SJCRH30 (cell line): ENCODE measurements at regions not wholly inside any gene's neighbourhood (a gene's known extent, or its start where the extent isn't known, plus 50 kb on each side); places are given as distances from the start of the nearest gene placed in this dataset.
"Not testable (repeated sequence)": the region's sequence is repeated elsewhere in the genome, so short reads cannot be mapped to it uniquely, and the experiment has no call there.

Experiments
- DNase-seq, 2 experiments: peaks; one replicate each; pipeline ENCODE4 v3.0.0-alpha.2; 2015 to 2020
- H3K27ac ChIP-seq: fragments of 250-450 bp; sonication (Bioruptor Pico); 2 replicates; pipeline ENCODE4 v1.5.1; 2020; ENCODE audit warnings: mild to moderate bottlenecking, moderate library complexity
- H3K27me3 ChIP-seq: fragments of 250-450 bp; sonication (Bioruptor Pico); 2 replicates; pipeline ENCODE4 v1.5.1; 2020; ENCODE audit warnings: mild to moderate bottlenecking, moderate library complexity
- H3K36me3 ChIP-seq: fragments of 250-450 bp; sonication (Bioruptor Pico); 2 replicates; pipeline ENCODE4 v1.5.1; 2020; ENCODE audit warnings: mild to moderate bottlenecking, moderate library complexity
- H3K4me1 ChIP-seq: fragments of 250-450 bp; sonication (Bioruptor Pico); 2 replicates; pipeline ENCODE4 v1.5.1; 2020; ENCODE audit warnings: mild to moderate bottlenecking, moderate library complexity
- H3K4me3 ChIP-seq: fragments of 250-450 bp; sonication (Bioruptor Pico); 2 replicates; pipeline ENCODE4 v1.5.1; 2020; ENCODE audit warnings: mild to moderate bottlenecking, moderate library complexity
- H3K9me3 ChIP-seq: fragments of 250-450 bp; sonication (Bioruptor Pico); replicated peaks from 2 replicates; pipeline ENCODE4 v1.5.1; 2020; ENCODE audit warnings: mild to moderate bottlenecking, moderate library complexity

DNA sequence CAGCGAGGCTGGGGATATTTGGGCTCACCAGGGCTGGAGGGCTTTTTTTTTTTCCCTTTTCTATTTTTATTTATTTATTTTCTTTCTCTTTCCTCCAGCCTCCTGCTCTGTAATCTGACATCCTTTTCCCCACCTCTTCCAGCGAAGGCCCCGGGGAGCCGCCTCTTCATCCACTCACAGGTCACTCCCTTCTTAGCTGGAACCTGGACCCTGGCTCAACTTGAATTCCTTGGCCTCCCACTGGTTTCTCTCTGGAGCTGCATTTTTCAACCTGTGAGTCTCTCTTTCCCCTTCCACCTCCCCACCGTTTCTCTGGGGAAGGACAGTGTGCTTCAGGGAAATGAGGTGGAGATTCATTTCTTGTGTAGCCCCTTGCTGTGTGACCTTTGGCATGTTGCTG lies 82.0 kb downstream of the MRM1 start:
- no peaks in the 10 kb centered on the region for H3K9me3 ChIP-seq
- no peaks in the 10 kb centered on the region for H3K4me1 ChIP-seq
- H3K4me3 ChIP-seq = no peak overlapping the region
- no peaks in the 10 kb centered on the region for H3K36me3 ChIP-seq
- peaks cover 19% of the 10 kb centered on the region for H3K27me3 ChIP-seq
- no peak overlapping the region for H3K27ac ChIP-seq
- no peak for DNase-seq

DNA sequence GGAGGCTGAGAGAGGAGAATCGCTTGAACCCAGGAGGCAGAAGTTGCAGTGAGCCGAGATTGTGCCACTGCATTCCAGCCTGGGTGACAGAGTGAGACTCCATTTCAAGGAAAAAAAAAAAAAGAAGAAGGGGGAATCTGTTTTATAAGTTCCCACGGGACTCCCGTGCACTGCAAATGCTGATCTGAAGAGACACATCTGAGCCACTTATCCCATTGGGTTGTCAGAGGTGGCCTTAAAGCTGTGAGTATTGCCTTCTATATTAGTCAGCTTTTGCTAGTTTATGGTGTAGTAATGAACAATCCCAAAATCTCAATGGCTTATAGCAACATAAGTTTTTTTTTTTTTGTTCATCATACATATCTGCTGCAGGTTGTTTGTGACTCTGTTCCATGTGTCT lies 82.8 kb downstream of the MRM1 start:
- Histone ChIP-seq H3K4me3 (no peak overlapping the region), H3K27me3 (peaks cover 19% of the 10 kb centered on the region), H3K4me1 (no peaks in the 10 kb centered on the region), H3K27ac (no peak overlapping the region), H3K9me3 (no peaks in the 10 kb centered on the region), H3K36me3 (no peaks in the 10 kb centered on the region)
- no peak for DNase-seq

DNA sequence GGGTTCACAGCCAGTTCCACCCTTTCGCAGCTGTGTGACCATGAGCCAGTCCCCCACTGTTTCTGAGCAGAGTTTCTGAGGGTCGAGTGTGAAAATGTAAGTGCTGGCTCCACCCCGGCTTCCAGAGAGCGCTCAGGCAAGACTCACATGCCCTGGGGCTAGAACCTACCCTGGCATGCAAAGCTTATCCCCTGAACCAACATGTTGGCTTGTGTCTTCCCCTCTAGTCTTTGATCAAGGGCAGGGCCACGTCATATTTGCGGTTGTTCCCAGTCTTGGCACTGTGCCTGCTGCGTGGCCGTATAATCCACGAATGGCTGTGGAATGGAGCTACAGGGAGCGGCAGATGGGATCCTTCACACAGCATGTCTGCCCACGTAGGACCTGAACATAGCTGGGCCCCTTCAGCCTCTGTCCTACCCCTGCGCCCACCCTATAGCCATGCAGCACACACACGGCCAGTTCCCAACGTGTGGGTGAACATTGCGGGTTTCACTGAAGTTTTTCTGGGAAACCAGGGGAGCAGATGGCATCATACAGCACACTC lies 84.8 kb downstream of the MRM1 start:
- H3K4me1 ChIP-seq = no peaks in the 10 kb centered on the region
- peaks cover 15% of the 10 kb centered on the region for H3K27me3 ChIP-seq
- no peak overlapping the region for H3K27ac ChIP-seq

DNA sequence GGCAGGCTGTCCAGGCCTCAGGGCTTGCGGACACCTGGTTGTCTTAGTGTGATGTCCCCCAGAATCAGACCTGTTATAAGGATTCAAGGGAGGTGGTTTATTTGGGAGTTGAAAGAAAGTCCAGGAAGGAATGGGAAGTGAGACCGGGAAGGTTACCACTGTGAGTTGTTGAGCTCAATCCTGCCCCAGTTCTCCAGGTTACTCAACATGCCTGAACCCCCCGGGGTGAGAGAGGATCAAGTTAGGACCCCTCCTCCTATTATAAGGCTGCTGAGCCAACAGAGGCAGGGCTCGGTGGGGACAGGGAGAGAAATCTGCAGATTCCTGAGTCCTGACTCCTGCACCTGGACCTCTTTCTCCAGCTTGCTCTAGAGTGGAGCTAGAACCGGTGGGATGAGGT lies 86.4 kb downstream of the MRM1 start:
- no peak for DNase-seq
- Histone ChIP-seq H3K27me3 (peaks cover 15% of the 10 kb centered on the region), H3K36me3 (no peaks in the 10 kb centered on the region), H3K9me3 (no peaks in the 10 kb centered on the region), H3K4me1 (no peaks in the 10 kb centered on the region), H3K27ac (no peak overlapping the region), H3K4me3 (no peak overlapping the region)

More for the DNA sequence above, 84.8 kb downstream of the MRM1 start:
- DNase-seq = peak; percentile 40 to 52
- Histone ChIP-seq H3K9me3 (no peaks in the 10 kb centered on the region), H3K36me3 (no peaks in the 10 kb centered on the region), H3K4me3 (no peak overlapping the region)

DNA sequence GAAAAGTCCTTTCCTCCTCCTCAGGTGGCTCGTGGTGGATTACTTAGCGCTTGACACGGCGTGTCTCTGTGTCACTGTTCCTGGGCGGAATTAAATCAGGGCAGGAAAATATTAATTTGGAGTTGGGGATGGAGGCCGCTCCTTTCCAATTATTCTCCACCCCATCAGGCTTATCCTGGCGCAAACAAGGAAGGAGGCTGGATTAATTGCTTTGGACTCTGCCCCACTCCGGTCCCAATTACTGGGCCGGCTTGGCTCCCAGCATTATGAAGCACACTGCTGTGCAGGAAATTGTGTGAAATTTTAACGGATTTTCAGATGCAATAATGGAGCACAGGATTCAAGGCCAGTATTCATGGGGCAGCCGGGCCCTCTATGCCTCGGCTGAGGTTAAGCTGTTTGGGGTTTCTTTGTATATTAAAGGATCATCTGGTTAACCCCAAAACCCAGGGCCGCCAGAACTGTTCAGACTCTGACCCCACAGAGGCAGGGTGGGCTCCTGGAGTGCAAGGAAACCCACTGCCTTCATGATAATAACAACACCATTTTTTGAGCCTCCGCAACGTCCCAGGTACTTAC lies 87.8 kb downstream of the MRM1 start:
- no peaks in the 10 kb centered on the region for H3K9me3 ChIP-seq
- no peak for DNase-seq
- no peaks in the 10 kb centered on the region for H3K4me1 ChIP-seq
- H3K27ac ChIP-seq = no peak overlapping the region
- H3K36me3 ChIP-seq = no peaks in the 10 kb centered on the region
- H3K4me3 ChIP-seq = no peak overlapping the region
- peaks cover 15% of the 10 kb centered on the region for H3K27me3 ChIP-seq

DNA sequence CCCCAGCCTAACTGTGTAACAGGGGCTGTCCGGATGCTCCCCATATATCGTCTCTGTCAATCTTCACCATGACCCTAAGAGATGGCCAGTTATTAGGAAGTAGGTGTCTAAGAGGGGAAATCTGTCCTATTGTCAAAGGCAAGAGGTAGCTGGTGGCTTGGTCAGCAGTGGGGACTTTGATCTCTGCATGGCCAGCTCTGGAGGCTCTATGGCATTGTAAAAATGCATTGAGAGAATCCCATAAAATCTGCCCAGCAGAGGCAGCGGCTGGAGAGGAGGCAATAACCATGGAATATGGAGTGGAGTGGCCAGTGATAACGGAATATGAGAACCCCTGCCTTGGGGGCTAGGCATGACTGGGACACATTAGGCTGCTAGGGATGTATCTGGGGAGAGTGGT lies 88.8 kb downstream of the MRM1 start:
- no peak overlapping the region for H3K4me3 ChIP-seq
- H3K27me3 ChIP-seq = peaks cover 15% of the 10 kb centered on the region
- no peak for DNase-seq
- no peaks in the 10 kb centered on the region for H3K4me1 ChIP-seq
- H3K9me3 ChIP-seq = no peaks in the 10 kb centered on the region
- no peaks in the 10 kb centered on the region for H3K36me3 ChIP-seq
- no peak overlapping the region for H3K27ac ChIP-seq

DNA sequence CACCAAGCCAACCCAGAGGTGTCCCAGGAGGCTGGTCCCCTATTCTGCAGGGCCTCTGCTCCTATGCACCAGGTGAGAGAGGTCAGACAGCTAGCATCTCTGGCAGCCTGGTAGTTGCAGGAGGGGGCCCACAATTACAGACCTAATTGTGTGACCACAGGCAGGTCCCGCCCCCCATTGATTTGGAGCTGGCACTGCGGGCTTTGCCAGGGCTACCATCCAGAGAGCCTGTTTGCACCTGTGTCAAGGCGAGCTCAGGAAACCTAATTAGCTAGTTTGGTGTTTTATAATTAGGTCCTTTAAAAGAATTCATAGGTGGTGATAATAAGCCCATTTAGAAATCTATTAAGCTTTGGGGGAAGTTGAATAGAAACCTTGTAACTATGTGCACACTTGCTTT lies 90.2 kb downstream of the MRM1 start:
- Histone ChIP-seq H3K27ac (no peak overlapping the region), H3K27me3 (peaks cover 9% of the 10 kb centered on the region), H3K4me1 (no peaks in the 10 kb centered on the region), H3K4me3 (no peak overlapping the region), H3K9me3 (no peaks in the 10 kb centered on the region), H3K36me3 (no peaks in the 10 kb centered on the region)
- DNase-seq = no peak

DNA sequence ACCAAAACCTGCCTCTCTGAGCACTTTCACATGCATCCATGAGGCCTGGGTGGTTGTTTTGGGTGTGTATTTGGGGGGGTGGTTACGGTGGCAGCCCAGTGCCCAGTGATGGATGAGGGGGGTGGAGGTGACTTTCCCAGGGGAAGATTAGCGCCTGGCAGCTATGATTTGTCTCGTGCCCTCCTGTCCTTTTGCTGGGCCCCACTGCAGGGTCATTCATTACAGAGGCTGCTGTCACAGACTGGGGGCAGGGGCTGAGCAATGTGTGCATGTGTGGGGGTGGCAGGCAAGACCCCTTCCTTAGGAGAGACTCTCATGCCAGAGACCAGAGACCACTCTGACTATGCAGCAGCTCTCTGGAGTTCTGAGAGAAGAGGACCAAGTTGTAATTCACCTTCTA lies 93.7 kb downstream of the MRM1 start:
- Histone ChIP-seq H3K9me3 (no peaks in the 10 kb centered on the region), H3K4me3 (no peak overlapping the region)
- DNase-seq = no peak

DNA sequence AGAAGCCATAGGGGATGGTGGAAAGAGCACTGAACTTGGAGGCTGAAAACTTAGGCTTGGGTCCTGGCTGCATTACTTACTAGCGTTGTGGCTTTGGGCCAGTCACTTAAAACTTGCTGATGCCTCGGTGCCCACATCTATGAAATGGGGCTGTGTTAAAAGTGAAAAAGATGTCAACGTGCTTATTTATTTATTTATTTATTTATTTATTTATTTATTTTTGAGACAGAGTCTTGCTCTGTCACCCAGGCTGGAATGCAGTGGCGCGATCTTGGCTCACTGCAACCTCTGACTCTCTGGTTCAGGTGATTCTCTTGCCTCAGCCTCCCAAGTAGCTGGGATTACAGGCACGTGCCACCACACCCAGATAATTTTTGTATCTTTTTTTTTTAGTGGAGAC lies 94.3 kb downstream of the MRM1 start:
- not testable (repeated sequence) for H3K4me3 ChIP-seq, H3K4me1 ChIP-seq, H3K36me3 ChIP-seq, DNase-seq, H3K9me3 ChIP-seq, H3K27me3 ChIP-seq, H3K27ac ChIP-seq

More for the DNA sequence above, 93.7 kb downstream of the MRM1 start:
- no peaks in the 10 kb centered on the region for H3K4me1 ChIP-seq
- no peak overlapping the region for H3K27ac ChIP-seq
- no peaks in the 10 kb centered on the region for H3K27me3 ChIP-seq
- H3K36me3 ChIP-seq = no peaks in the 10 kb centered on the region

DNA sequence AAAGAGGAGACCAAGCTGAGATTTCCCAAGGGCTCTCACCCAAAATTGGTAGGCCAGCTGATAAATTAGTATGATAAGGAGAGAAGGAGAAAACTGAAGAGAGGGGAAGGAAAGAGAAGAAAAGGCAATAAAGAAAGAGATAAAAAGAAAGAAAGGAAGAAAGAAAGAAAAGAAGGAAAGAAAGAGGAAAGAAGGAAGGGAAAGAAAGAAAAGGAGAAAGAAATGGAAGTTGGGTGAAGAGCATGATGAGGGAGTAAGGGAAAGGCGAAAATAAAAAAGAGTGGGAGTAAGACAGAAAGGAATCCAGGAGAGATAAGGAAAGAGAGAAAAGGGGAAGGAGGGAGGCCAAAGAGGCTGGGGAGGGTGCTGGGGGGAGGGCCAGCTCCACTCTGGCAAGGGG lies 95.4 kb downstream of the MRM1 start:
- DNase-seq = no peak
- Histone ChIP-seq H3K27ac (no peak overlapping the region), H3K4me1 (no peaks in the 10 kb centered on the region), H3K27me3 (no peaks in the 10 kb centered on the region), H3K4me3 (no peak overlapping the region), H3K9me3 (no peaks in the 10 kb centered on the region), H3K36me3 (no peaks in the 10 kb centered on the region)

DNA sequence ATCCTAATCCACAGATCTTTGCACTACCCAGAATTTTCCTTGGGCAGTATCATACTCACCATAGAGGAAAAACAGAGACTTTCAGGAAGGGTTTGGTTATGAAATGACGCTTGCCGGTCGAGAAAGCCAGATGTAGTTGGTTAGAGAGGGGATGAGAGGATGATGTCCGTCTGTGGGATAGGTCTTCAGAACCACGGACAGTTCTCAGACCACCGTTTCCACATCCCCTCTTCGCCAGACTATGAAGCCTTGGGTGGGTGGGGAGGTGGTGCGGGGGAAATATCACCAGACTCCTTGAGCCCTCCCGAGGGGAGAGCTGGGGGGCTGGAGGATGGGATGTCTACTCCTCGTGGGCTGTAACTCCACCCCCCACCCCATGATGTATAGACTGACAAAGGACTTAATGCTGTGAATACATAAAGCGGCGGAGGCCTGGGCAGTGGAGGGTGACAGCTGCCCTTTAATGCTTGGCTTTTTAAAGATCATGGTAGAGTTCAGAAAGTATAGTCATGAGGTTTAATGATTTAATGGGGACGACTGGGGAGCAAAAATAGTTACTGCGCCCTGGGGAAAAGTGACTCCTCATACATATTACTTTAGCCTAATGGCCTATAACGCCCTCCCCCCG lies 96.6 kb downstream of the MRM1 start:
- Histone ChIP-seq H3K27me3 (no peaks in the 10 kb centered on the region), H3K9me3 (no peaks in the 10 kb centered on the region), H3K36me3 (no peaks in the 10 kb centered on the region), H3K27ac (no peak overlapping the region), H3K4me1 (no peaks in the 10 kb centered on the region), H3K4me3 (no peak overlapping the region)
- peak; percentile 36 to 70 for DNase-seq

DNA sequence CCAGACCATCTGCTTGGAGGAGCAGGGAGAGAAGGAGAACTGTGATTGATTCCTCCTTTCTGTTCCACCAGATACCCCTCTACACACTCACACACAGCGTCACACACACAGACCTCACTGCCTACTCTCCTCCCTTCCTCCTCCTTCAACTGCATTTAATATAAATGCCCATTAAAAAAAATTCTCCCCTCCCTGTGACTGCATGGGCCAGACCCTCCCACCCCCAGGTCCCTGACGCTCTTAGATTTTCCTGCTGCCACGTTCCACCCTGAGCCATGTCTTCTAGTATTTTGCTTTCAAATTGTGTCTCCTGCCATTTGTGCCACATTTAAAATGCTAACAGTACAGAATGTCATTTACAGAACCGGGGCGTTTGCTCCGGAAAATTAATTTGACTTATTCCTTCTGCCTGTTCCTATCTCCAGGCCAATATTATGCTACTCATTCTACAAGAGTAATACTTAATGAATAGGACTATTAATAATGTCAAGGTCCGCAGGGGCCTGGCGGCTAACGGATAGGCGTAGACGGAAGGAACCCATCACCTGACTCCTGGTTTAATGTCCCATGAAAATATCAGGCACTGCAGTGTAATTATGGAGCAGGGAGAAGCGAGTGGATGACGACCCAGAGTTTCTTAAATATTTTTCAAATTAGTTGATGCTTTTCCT lies 100.2 kb downstream of the MRM1 start:
- H3K4me1 ChIP-seq = no peaks in the 10 kb centered on the region
- no peaks in the 10 kb centered on the region for H3K9me3 ChIP-seq
- no peaks in the 10 kb centered on the region for H3K36me3 ChIP-seq
- H3K4me3 ChIP-seq = no peak overlapping the region
- DNase-seq = no peak
- no peak overlapping the region for H3K27ac ChIP-seq
- no peaks in the 10 kb centered on the region for H3K27me3 ChIP-seq

DNA sequence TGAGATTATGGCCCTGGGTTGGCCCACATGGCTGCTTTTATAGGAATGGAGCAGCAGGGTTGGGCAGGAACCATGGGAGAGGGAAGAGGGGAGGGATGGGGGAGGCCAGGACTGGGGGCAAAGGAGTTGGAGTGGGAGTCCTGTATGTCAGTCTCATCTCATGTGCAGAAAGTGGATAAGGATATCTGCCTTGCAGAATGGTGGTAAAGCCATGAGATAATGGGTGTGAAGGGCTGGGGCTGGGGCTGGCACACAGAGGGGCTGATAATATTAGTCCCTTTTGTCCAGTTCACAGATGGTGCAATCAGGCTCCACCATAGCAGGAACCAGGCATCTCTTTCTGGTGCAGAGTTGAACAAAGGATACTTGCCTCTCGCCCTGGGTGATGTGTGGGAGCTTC lies 101.3 kb downstream of the MRM1 start:
- Histone ChIP-seq H3K4me3 (no peak overlapping the region), H3K27me3 (no peaks in the 10 kb centered on the region), H3K4me1 (no peaks in the 10 kb centered on the region), H3K36me3 (no peaks in the 10 kb centered on the region), H3K9me3 (no peaks in the 10 kb centered on the region), H3K27ac (no peak overlapping the region)
- DNase-seq = no peak

DNA sequence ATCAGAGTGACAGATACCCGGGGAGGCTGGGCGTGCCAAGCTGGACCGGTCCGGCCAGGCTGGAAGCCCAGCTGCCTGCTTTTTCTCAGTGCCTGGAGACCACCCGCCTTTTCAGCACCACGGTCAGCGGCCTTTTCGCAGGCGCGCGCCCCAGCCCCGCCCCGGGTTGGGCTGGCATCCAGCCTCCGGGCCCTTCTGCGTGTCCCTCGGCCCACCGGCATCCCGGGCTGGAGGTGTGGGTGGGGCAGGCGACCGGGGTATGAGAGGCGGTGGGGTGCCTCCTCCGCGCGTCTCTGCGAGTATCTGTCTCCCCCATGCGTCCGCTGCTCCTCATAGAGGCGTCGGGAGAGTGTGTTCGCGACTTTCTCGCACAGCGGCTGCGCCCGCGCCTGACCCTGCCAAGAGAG lies 102.5 kb downstream of the MRM1 start:
- Histone ChIP-seq H3K4me3 (no peak overlapping the region), H3K27me3 (no peaks in the 10 kb centered on the region), H3K4me1 (no peaks in the 10 kb centered on the region), H3K27ac (no peak overlapping the region), H3K9me3 (no peaks in the 10 kb centered on the region), H3K36me3 (no peaks in the 10 kb centered on the region)
- peak; percentile 59 to 60 for DNase-seq

DNA sequence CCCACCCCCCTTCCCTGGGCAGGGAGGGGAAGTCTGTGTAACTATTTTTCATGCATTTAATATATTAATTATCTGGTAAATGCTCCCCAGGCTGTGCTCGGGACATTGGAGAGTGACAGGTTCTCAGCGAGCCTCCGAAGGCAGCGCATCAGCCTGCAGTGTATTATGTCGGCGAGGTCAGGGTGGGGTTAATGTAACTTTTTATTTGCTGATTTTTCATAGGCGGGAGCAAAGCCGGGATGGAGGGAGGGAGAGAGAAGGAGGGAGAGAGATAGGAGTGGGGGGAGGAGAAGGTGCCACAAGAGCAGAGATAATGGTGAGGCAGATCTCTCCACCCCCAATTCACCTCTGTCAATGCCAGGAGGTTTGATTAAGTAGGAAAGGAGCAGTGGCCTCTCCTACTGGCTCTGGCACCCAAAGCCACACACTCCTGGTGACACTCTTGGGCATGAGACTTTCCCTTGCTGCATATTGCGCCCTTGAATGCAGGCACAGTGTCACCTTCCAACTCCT lies 104.0 kb downstream of the MRM1 start:
- no peaks in the 10 kb centered on the region for H3K27me3 ChIP-seq
- DNase-seq = no peak
- no peaks in the 10 kb centered on the region for H3K9me3 ChIP-seq
- H3K4me3 ChIP-seq = no peak overlapping the region
- H3K36me3 ChIP-seq = no peaks in the 10 kb centered on the region
- no peaks in the 10 kb centered on the region for H3K4me1 ChIP-seq
- H3K27ac ChIP-seq = no peak overlapping the region
